A673 (cell line): ENCODE measurements at regions not wholly inside any gene's neighbourhood (a gene's known extent, or its start where the extent isn't known, plus 50 kb on each side); places are given as distances from the start of the nearest gene placed in this dataset.

Experiments used
- BruUV-seq: library from RNA; stranded (reverse); fragments of 400-500 nt; replicated peaks from 2 replicates; lab custom pipeline; 2021; lab: Mats Ljungman, UMichigan
- CTCF ChIA-PET: fragments of 300-600 bp; sonication (Branson Sonifier 250); formaldehyde crosslinking; loops from one replicate; lab custom pipeline; 2022; ENCODE audit warnings: antibody characterized with exemption; lab: Charles Lee
- POLR2A ChIA-PET: fragments of 300-600 bp; sonication (Branson Sonifier 250); formaldehyde crosslinking; loops from one replicate; lab custom pipeline; 2022; ENCODE audit warnings: antibody characterized with exemption; ENCODE audit not compliant: low non-redundant PET; lab: Charles Lee
- DNase-seq: peaks from one replicate; pipeline ENCODE4 v3.0.0-alpha.2; 2015; ENCODE audit warnings: low spot score
- H3K27ac ChIP-seq: fragments of 200-600 bp; sonication (generic); 2 replicates; pipeline ENCODE4 v1.5.1; 2016; ENCODE audit warnings: mixed run types, low read depth, mild to moderate bottlenecking, mixed read lengths, antibody characterized with exemption, low read length; ENCODE audit not compliant: poor library complexity, severe bottlenecking
- H3K27me3 ChIP-seq: fragments of 200-600 bp; sonication (generic); replicated peaks from 2 replicates; pipeline ENCODE4 v1.6.1; 2017; ENCODE audit warnings: mixed run types, low read depth, mild to moderate bottlenecking, mixed read lengths, antibody characterized with exemption, low read length; ENCODE audit not compliant: insufficient read depth, poor library complexity
- H3K36me3 ChIP-seq: fragments of 200-600 bp; sonication (generic); 2 replicates; pipeline ENCODE4 v1.6.1; 2016; ENCODE audit warnings: mixed run types, mild to moderate bottlenecking, mixed read lengths, antibody characterized with exemption, low read length; ENCODE audit not compliant: insufficient read depth, poor library complexity, severe bottlenecking
- H3K4me1 ChIP-seq: fragments of 200-600 bp; sonication (generic); 2 replicates; pipeline ENCODE4 v1.6.1; 2017; ENCODE audit warnings: mixed run types, mild to moderate bottlenecking, mixed read lengths, antibody characterized with exemption, low read length; ENCODE audit not compliant: insufficient read depth, poor library complexity, severe bottlenecking
- H3K4me3 ChIP-seq: fragments of 200-600 bp; sonication (generic); 2 replicates; pipeline ENCODE4 v1.5.1; 2016; ENCODE audit warnings: low read depth, mixed run types, mild to moderate bottlenecking, mixed read lengths, low read length; ENCODE audit not compliant: poor library complexity, severe bottlenecking
- H3K9me3 ChIP-seq: fragments of 200-600 bp; sonication (generic); 2 replicates; pipeline ENCODE4 v1.6.1; 2016; ENCODE audit warnings: mixed run types, low read depth, mild to moderate bottlenecking, mixed read lengths, antibody characterized with exemption, low read length; ENCODE audit not compliant: poor library complexity, severe bottlenecking
- EZH2 ChIP-seq: fragments of 200-600 bp; sonication (generic); IDR thresholded peaks from 2 replicates; pipeline ENCODE4 v1.6.1; 2017; ENCODE audit warnings: borderline replicate concordance, low read depth, mild to moderate bottlenecking, mixed read lengths, antibody characterized with exemption, low read length; ENCODE audit not compliant: poor library complexity, severe bottlenecking
- intact Hi-C: fragments of 100-400 bp; cut with micrococcal nuclease; formaldehyde crosslinking; loops from one replicate; pipeline ENCODE4 v1.10.0; 2022; ENCODE audit not compliant: unreplicated experiment
- TF ChIP-seq, protein P1 (sequence below): fragments of 300-800, 200-600 bp; sonication (generic); conservative IDR thresholded peaks from 2 replicates; pipeline ENCODE4 v1.5.1; 2017; ENCODE audit warnings: low read depth, mild to moderate bottlenecking, antibody characterized with exemption, low read length, moderate library complexity, mixed read lengths

DNA sequence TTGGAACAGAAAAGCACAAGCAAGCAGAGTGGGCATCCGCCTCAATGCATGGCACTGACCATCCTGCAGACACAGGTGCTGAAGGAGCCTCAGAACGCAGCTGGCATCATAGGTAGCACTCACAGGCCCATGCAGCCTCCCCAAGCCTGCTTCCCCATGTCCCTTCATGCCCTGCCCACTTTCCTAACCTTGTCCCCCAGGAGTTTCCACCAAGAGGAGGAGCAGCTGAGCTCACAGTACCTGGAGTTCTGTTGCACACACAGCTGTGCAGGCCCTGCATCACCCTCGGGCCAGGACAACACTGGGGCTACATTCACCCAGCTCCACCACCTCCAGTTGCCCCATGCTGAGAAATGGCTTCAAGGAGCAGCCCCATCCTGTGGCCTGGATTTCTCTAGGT is 83.4 kb downstream of the SETD4 start:
- intact Hi-C loops: no loop called here
- Histone ChIP-seq H3K36me3 (no peaks in the 10 kb centered on the region), H3K4me3 (no peak overlapping the region), H3K27me3 (peaks cover 3% of the 10 kb centered on the region), H3K9me3 (no peaks in the 10 kb centered on the region), H3K27ac (no peak overlapping the region), H3K4me1 (no peaks in the 10 kb centered on the region)
- POLR2A ChIA-PET: no interaction called here
- no peak for TF ChIP-seq EZH2
- TF ChIP-seq, protein P1, sequence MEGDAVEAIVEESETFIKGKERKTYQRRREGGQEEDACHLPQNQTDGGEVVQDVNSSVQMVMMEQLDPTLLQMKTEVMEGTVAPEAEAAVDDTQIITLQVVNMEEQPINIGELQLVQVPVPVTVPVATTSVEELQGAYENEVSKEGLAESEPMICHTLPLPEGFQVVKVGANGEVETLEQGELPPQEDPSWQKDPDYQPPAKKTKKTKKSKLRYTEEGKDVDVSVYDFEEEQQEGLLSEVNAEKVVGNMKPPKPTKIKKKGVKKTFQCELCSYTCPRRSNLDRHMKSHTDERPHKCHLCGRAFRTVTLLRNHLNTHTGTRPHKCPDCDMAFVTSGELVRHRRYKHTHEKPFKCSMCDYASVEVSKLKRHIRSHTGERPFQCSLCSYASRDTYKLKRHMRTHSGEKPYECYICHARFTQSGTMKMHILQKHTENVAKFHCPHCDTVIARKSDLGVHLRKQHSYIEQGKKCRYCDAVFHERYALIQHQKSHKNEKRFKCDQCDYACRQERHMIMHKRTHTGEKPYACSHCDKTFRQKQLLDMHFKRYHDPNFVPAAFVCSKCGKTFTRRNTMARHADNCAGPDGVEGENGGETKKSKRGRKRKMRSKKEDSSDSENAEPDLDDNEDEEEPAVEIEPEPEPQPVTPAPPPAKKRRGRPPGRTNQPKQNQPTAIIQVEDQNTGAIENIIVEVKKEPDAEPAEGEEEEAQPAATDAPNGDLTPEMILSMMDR: no peak
- DNase-seq: no peak
- CTCF ChIA-PET: no interaction called here
- BruUV-seq: no TSS peak

- no TSS peak for BruUV-seq
- no peak for TF ChIP-seq EZH2
- TF ChIP-seq, protein P1: no peak
- ChIA-PET CTCF (no interaction called here), POLR2A (no interaction called here)
- no peaks in the 10 kb centered on the region for H3K36me3 ChIP-seq
- no peak overlapping the region for H3K27ac ChIP-seq
- DNase-seq: no peak
- no peaks in the 10 kb centered on the region for H3K9me3 ChIP-seq
- no peak overlapping the region for H3K4me3 ChIP-seq
- H3K4me1 ChIP-seq: no peaks in the 10 kb centered on the region
- intact Hi-C loops: no loop called here
- no peaks in the 10 kb centered on the region for H3K27me3 ChIP-seq
Measured at GRCh38 chr21:35976481-35976880, 83.8 kb downstream of the SETD4 start.

DNA sequence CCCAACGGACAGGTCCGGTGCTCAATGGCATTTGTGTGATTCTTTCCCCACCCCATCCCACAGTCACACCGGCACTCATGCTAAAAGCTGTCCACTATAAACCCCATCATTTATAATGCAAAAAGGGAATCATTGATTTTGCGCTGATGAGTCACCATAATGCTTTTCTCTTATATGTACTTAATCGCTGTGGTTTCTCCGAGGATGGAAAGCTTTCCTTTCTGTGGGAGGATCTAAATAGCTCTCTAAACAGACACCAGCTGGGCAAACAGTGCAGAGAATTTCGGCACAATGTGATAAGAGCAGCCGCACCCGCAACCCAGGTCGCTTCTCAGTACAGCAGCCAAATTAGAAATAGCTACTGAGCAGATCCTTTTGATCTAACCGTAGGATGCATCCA is 85.6 kb downstream of the SETD4 start:
- CTCF ChIA-PET: no interaction called here

More for the DNA sequence above, 85.6 kb downstream of the SETD4 start:
- BruUV-seq: no TSS peak
- intact Hi-C loops: no loop called here
- Histone ChIP-seq H3K4me1 (no peaks in the 10 kb centered on the region), H3K27me3 (no peaks in the 10 kb centered on the region), H3K9me3 (no peaks in the 10 kb centered on the region), H3K4me3 (no peak overlapping the region), H3K27ac (no peak overlapping the region), H3K36me3 (no peaks in the 10 kb centered on the region)
- POLR2A ChIA-PET: no interaction called here
- DNase-seq: peak; percentile 60
- TF ChIP-seq EZH2: no peak
- TF ChIP-seq, protein P1: no peak
